Transverse colon (tissue), 4 donors: ENCODE measurements at regions not wholly inside any gene's neighbourhood (a gene's known extent, or its start where the extent isn't known, plus 50 kb on each side); places are given as distances from the start of the nearest gene placed in this dataset.

ENCODE experiments used
- CTCF ChIP-seq, 5 experiments: fragments of 200-600 bp in 3 of 5; fragments of 450-650 bp in 2 of 5; sonication (generic) in 3 of 5; IDR thresholded peaks; 1 replicate in 2 of 5; 2 replicates in 3 of 5; pipeline ENCODE4 v1.5.1; 2016 to 2017; ENCODE audit warnings: antibody characterized with exemption in 5 of 5, inconsistent platforms in 3 of 5, mild to moderate bottlenecking in 2 of 5, moderate library complexity in 1 of 5
- EP300 ChIP-seq: sonication (generic); formaldehyde crosslinking; IDR thresholded peaks from one replicate; pipeline ENCODE4 v1.6.1; 2017; ENCODE audit warnings: antibody characterized with exemption, low read depth
- POLR2A ChIP-seq: fragments of 450-650 bp; IDR thresholded peaks from one replicate; pipeline ENCODE4 v1.6.1; 2016; ENCODE audit warnings: antibody characterized with exemption, mild to moderate bottlenecking, moderate library complexity
- POLR2AphosphoS5 ChIP-seq, 3 donors: sonication (generic); formaldehyde crosslinking; IDR thresholded peaks; one replicate each; pipeline ENCODE4 v1.6.1; 2016; ENCODE audit warnings: antibody characterized with exemption in 3 of 3

DNA sequence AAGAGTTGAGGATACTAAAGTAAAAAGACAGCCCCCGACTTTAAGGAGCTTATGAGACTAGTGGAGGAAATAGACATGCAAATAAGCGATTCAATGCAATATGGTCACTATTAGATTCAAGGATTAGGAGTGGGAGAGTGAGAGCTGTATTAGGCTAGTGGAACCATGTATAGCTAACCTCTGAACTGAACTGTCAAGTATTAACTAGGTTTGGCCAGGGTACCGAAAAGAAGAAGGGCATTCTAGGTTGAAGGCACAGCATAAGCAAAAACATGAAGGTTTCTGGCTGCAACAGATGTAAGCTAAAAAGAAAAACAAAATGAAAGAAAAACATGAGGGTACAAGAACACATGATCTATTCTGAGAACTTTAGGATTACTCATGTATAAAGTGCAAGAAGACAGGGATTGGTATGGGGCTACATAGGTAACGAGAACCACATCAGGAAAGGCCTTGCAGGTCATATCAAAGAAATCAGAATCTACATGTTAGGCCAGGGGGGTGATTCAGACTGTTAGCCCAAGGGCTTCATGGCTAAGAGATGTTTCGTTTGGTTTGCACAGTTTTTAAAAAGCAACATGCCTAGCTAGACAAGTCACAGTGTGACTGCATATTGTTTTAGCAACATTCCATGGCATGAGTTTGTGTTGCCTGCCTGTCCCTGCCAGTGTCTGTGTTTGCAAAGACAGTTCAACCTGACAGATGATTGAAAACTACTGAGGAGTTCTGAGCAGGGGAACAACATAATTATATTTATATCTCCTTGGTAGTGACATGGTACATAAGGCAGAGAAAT is 54.4 kb upstream of the HAO2 start:
- TF ChIP-seq CTCF (IDR thresholded peaks at IDR 0.05), result no peak
- no peak for TF ChIP-seq EP300
- no peak for TF ChIP-seq POLR2A
- TF ChIP-seq POLR2AphosphoS5 (IDR thresholded peaks at IDR 0.05), result no peak
